Hepatocyte (in vitro differentiated cells): ENCODE measurements at regions not wholly inside any gene's neighbourhood (a gene's known extent, or its start where the extent isn't known, plus 50 kb on each side); places are given as distances from the start of the nearest gene placed in this dataset.

Experiments used
- DNase-seq: peaks from one replicate; pipeline ENCODE4 v3.0.0-alpha.2; 2016; ENCODE audit warnings: low spot score
- H2AFZ ChIP-seq: fragments of 200-600 bp; sonication (generic); 2 replicates; pipeline ENCODE4 v1.6.0; 2016; ENCODE audit warnings: antibody characterized with exemption, mild to moderate bottlenecking
- H3K27ac ChIP-seq: fragments of 200-600 bp; sonication (generic); 2 replicates; pipeline ENCODE4 v1.5.1; 2016; ENCODE audit warnings: mild to moderate bottlenecking
- H3K27me3 ChIP-seq: fragments of 200-600 bp; sonication (generic); 2 replicates; pipeline ENCODE4 v1.6.1; 2016
- H3K36me3 ChIP-seq: fragments of 200-600 bp; sonication (generic); replicated peaks from 2 replicates; pipeline ENCODE4 v1.5.1; 2016; ENCODE audit warnings: low read depth; ENCODE audit not compliant: insufficient read depth
- H3K4me1 ChIP-seq: fragments of 200-600 bp; sonication (generic); 2 replicates; pipeline ENCODE4 v1.5.1; 2016; ENCODE audit warnings: mild to moderate bottlenecking, moderate library complexity; ENCODE audit not compliant: insufficient read depth
- H3K4me2 ChIP-seq: fragments of 200-600 bp; sonication (generic); 2 replicates; pipeline ENCODE4 v1.6.0; 2016
- H3K4me3 ChIP-seq: fragments of 200-600 bp; sonication (generic); 2 replicates; pipeline ENCODE4 v1.5.1; 2016; ENCODE audit warnings: mild to moderate bottlenecking
- H3K79me2 ChIP-seq: fragments of 200-600 bp; sonication (generic); 2 replicates; pipeline ENCODE4 v1.6.0; 2017; ENCODE audit warnings: mild to moderate bottlenecking
- H3K9me2 ChIP-seq: fragments of 200-600 bp; sonication (generic); replicated peaks from 2 replicates; pipeline ENCODE4 v1.6.0; 2017; ENCODE audit warnings: mild to moderate bottlenecking; ENCODE audit not compliant: insufficient read depth
- H3K9me3 ChIP-seq: fragments of 200-600 bp; sonication (generic); 2 replicates; pipeline ENCODE4 v1.5.1; 2016; ENCODE audit warnings: low read depth, mild to moderate bottlenecking
- H4K20me1 ChIP-seq: fragments of 200-600 bp; sonication (generic); 2 replicates; pipeline ENCODE4 v1.6.0; 2016; ENCODE audit warnings: mild to moderate bottlenecking; ENCODE audit not compliant: insufficient read depth, poor library complexity, severe bottlenecking
- EZH2 ChIP-seq: fragments of 200-600 bp; sonication (generic); IDR thresholded peaks from 2 replicates; pipeline ENCODE4 v1.6.1; 2016; ENCODE audit warnings: antibody characterized with exemption, mild to moderate bottlenecking, borderline replicate concordance
- EZH2phosphoT487 ChIP-seq: fragments of 200-600 bp; sonication (generic); IDR thresholded peaks from one replicate; pipeline ENCODE4 v1.6.1; 2018; ENCODE audit warnings: antibody characterized with exemption, mild to moderate bottlenecking, low read depth, moderate library complexity; ENCODE audit not compliant: unreplicated experiment, severe bottlenecking
- WGBS: methylation state at CpG from one replicate; pipeline ENCODE4 v1.1.6; 2016; ENCODE audit warnings: low lambda C conversion rate; ENCODE audit errors: missing lambda C conversion rate; 5-methylcytosine and 5-hydroxymethylcytosine counted together
- TF ChIP-seq, protein P1 (sequence below): fragments of 200-600 bp; sonication (generic); IDR thresholded peaks from 2 replicates; pipeline ENCODE4 v1.5.1; 2016; ENCODE audit warnings: antibody characterized with exemption, mild to moderate bottlenecking; ENCODE audit not compliant: poor library complexity

DNA sequence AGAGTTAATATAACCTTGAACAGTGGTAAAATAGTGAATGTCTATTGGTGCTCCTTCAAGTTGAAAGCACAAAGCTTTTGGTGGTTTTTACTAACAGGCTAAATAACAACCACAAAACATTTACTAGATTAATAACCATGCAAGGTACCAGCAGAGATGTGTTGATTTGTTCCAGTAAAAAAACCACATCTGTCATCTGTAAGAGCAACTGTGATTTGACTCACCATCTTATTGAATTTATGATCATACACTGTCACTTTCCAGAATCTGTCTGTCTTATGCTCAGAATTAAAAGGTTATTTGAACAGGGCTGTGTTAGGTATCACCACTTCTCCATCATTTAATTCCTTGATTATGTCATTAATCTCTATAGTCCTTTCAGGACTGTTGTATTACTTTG, 107.0 kb upstream of the PTHLH start:
- no peak for DNase-seq
- H3K79me2 ChIP-seq: no peaks in the 10 kb centered on the region

DNA sequence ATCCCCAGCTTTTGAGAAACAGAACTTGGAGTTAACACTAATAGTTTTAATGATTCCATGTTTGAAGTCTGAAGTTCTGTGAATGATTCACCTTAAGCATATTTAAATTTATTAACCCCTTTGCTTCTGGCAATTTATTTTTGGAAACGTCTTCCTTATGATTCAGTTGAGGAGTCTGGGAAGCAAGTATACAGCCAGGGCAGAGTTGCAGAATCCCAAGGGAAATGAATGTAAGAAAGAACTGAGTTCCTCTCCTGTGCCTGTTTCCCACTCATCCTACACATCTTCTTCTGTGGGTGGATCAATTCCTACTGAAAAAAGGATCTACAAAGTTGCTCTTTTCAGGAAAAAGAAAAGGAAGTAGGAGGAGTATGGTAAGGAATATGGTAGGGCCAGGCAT, 108.2 kb upstream of the CCDC91 start:
- H3K4me1 ChIP-seq: no peaks in the 10 kb centered on the region
- no peaks in the 10 kb centered on the region for H3K79me2 ChIP-seq
- no peaks in the 10 kb centered on the region for H4K20me1 ChIP-seq
- no peak overlapping the region for H3K4me3 ChIP-seq
- H3K9me2 ChIP-seq: no peaks in the 10 kb centered on the region
- no peak overlapping the region for H2AFZ ChIP-seq
- TF ChIP-seq EZH2phosphoT487 (no peak), EZH2 (no peak)
- TF ChIP-seq, protein P1, sequence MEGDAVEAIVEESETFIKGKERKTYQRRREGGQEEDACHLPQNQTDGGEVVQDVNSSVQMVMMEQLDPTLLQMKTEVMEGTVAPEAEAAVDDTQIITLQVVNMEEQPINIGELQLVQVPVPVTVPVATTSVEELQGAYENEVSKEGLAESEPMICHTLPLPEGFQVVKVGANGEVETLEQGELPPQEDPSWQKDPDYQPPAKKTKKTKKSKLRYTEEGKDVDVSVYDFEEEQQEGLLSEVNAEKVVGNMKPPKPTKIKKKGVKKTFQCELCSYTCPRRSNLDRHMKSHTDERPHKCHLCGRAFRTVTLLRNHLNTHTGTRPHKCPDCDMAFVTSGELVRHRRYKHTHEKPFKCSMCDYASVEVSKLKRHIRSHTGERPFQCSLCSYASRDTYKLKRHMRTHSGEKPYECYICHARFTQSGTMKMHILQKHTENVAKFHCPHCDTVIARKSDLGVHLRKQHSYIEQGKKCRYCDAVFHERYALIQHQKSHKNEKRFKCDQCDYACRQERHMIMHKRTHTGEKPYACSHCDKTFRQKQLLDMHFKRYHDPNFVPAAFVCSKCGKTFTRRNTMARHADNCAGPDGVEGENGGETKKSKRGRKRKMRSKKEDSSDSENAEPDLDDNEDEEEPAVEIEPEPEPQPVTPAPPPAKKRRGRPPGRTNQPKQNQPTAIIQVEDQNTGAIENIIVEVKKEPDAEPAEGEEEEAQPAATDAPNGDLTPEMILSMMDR: no peak
- no peak for DNase-seq
- no peaks in the 10 kb centered on the region for H3K27me3 ChIP-seq
- WGBS: 43% methylated on average over 1 of the region's 1 CpG
- H3K27ac ChIP-seq: no peak overlapping the region
- no peaks in the 10 kb centered on the region for H3K36me3 ChIP-seq
- H3K9me3 ChIP-seq: no peaks in the 10 kb centered on the region
- H3K4me2 ChIP-seq: no peak overlapping the region

More for the DNA sequence above, 107.0 kb upstream of the PTHLH start:
- H4K20me1 ChIP-seq: no peaks in the 10 kb centered on the region
- H3K9me3 ChIP-seq: no peaks in the 10 kb centered on the region
- H3K9me2 ChIP-seq: no peaks in the 10 kb centered on the region
- H3K27ac ChIP-seq: no peak overlapping the region
- TF ChIP-seq, protein P1: no peak
- TF ChIP-seq EZH2: no peak
- no peak for TF ChIP-seq EZH2phosphoT487
- no peak overlapping the region for H3K4me2 ChIP-seq
- H3K36me3 ChIP-seq: no peaks in the 10 kb centered on the region
- no peak overlapping the region for H3K4me3 ChIP-seq
- H3K27me3 ChIP-seq: no peaks in the 10 kb centered on the region
- H3K4me1 ChIP-seq: no peaks in the 10 kb centered on the region
- no peak overlapping the region for H2AFZ ChIP-seq

DNA sequence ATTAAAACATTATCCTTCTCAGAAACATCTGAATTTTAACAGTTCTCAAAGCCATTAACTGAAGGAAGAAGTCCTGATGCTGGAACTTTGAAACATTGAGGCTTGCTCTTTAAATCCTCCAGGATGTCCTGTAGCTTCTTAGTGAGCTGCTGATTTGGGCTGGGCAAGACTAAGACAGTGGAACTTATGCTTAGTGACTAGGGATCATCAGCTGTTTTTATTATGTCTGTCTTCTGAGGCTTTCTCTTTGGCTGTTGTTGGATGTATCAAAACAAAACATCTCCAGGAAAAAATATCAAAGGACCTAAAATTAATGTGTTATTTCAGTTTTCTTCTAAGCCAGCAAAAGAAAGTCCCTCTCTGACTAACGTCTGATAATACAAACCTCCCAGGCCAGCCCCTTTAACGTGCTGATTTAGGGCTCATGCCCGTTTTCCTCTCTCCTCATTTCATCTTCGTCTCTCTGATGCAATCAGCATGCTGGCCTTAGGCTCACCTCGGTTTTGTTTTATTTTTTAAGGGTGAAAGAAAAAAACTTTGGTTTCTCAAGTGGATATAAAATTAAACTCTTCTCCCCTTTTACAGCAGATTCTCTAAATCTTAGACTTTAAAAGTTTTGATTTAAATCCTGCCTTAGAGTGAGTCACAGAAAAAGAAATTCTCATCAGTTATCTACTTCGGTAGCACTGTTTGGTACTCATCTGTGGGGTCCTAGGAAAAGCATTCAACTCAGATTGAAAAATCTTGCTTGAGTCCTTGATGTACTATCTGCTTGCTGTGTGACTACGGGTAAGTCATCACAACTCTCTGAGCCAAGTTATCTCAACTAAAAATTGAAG, 106.2 kb upstream of the CCDC91 start:
- H3K4me2 ChIP-seq: no peak overlapping the region
- TF ChIP-seq EZH2phosphoT487: no peak
- TF ChIP-seq, protein P1: no peak
- TF ChIP-seq EZH2: no peak
- H3K27ac ChIP-seq: no peak overlapping the region
- no peaks in the 10 kb centered on the region for H3K27me3 ChIP-seq
- no peaks in the 10 kb centered on the region for H3K9me3 ChIP-seq
- no peak overlapping the region for H2AFZ ChIP-seq
- WGBS: 72% methylated on average over 7 of the region's 7 CpGs
- no peaks in the 10 kb centered on the region for H3K9me2 ChIP-seq
- no peaks in the 10 kb centered on the region for H3K36me3 ChIP-seq
- DNase-seq: no peak
- H3K4me1 ChIP-seq: no peaks in the 10 kb centered on the region
- H3K79me2 ChIP-seq: no peaks in the 10 kb centered on the region
- no peaks in the 10 kb centered on the region for H4K20me1 ChIP-seq
- H3K4me3 ChIP-seq: no peak overlapping the region
